ENCODE measurements at regions not wholly inside any gene's neighbourhood (a gene's known extent, or its start where the extent isn't known, plus 50 kb on each side); places are given as distances from the start of the nearest gene placed in this dataset.

DNA sequence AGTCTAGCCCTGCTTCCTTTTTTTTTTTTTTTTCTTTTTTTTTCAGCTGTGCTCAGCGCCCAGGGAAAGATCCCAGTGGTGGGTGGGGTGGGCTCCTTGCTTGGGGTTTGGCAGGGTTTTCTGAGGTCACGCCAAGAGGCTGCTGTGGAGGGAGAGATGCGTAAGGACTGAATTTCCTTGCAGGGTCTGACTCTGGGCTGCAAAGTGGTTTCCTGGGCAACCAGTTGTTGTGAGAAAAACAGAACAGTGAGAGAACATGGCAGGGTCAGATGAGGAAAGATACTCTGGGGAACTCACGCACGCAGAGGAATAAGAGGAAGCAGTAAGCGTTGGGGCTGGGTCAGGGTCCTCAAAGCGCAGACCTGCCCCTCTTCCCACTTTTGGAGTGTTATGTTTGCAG is 119.5 kb downstream of the IRF8 start:
- DNase-seq (ENCODE audit: low spot score): no peak

DNA sequence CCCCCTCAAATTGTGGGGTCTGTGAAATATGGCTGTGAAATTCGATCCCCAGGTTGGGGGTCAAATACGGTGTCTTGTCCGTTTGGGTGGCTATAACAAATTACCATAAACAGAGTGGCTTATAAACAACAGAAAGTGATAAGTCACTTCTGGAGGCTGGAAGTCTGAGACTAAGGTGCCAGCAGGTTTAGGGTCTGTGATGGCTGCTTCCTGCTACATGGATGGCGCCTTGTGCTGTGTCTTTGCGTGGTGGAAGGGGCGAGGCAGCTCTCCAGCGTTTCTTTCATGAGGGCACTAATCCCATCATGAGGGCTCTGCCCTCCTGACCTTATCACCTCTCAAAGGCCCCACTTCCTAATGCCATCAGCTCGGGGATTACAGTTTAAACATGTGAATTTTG is 120.0 kb downstream of the IRF8 start:
- no peak for DNase-seq (ENCODE audit: low spot score)

DNA sequence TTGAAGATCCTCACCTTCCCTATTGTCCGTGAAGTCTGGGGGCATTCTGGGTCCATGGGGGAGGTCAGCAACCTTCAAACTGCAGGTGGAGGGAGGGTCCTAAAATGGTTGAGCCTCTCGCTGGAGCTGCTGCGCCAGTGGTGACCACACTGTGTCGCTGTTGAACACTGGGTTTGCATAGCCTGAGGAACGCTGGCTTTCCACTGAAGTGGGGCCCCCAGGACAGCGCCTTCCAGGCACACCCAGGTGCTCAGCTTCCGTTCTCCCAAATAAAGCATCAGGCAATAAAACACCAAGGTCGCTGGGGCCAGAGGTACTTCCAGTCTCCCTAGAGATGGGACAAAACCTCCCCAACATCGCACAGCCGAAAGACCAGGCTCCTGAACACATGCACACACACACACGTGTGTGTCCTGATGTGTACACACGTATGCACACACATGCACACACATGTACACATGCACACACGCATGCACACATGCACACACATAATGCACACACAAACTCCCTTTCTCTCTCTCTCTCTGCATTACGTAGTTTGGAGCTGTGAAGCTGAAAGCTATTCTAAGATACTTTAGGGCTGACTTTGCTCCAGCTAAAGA is 120.6 kb downstream of the IRF8 start:
- DNase-seq (ENCODE audit: low spot score): no peak

DNA sequence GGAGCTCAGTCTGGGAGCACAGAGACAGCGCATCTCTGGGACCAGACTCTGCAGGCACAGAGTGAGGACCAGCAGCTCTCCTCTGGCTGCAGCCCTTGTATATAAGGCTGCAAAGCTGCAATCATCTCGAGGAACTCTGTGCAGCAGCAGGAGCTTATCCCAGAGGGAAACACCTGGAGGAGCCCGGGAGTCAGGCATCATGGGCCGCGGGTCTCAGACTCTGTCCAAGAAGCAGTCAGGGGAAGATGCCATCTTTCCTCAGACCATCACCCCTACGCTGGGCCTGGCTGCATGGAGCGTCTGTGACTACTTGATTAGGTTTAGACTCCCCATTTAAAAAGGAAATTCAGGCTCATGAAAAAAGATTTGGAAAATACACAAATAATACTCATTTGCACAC is 122.0 kb downstream of the IRF8 start:
- DNase-seq (ENCODE audit: low spot score): no peak

DNA sequence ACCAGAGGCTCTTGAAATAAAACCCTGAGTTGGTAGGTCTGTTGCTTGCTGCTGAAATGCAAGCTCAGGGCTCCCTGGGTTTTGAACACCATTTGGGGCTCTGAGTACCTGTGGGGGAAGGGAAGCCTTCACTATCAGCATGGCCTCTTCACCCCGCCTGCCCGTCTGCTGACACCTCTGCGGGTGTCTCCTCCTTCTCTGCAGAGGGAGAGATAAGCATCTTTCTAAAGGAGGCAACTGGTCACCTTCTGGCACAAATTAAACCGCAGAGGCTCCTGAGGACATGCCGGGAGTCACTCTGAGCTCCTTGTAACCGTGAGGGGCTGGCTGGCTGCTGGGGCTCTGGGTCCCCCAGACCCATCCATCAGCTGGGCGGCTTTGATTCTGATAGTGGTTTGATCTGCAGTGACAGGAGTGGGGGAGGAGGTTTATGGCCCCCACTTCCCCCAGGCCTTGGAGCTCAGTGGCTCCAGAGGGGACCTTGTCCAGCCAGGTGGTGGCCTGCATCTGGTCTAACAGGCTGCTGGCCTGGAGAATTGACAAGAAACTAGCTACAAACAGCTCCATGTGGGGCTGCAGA is 123.5 kb downstream of the IRF8 start:
- no peak for DNase-seq (ENCODE audit: low spot score)

DNA sequence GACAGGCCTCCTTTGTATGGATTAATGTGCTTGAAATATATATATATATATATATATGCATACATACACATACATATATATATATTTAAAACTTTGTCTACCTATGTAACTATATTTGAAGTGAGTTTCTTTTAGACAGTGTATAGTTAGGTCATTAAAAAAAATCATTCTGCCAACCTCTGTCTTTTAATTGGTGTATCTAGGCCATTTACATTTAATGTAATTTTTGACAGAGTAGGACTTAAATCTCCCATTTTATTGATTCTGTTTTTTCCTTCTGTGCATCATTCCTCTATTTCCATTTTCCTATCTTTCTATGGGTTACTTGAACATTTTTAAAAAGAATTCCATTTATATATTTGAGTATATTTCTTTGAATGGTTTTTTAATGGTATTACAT is 125.2 kb downstream of the IRF8 start:
- DNase-seq (ENCODE audit: low spot score): no peak

DNA sequence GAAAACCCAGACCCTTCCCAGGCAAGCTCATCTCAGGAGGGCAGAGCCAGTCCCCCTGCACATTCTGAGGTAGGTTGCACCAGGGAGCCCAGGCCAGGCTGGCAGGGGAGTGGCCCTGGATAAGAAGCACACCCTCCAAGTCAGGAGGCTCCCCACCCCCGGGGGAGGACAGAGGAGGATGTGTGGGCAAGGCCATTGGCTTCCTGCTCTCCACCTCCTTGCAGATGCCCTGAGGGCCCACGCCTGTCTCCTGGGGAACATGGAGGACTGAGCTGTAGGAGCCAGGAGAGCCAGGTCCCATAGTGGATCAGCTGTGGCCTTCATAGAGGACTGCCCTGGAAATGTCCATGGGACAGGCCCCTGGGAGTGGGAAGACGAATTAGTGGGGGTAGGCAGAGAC is 126.7 kb downstream of the IRF8 start:
- DNase-seq (ENCODE audit: low spot score): no peak

DNA sequence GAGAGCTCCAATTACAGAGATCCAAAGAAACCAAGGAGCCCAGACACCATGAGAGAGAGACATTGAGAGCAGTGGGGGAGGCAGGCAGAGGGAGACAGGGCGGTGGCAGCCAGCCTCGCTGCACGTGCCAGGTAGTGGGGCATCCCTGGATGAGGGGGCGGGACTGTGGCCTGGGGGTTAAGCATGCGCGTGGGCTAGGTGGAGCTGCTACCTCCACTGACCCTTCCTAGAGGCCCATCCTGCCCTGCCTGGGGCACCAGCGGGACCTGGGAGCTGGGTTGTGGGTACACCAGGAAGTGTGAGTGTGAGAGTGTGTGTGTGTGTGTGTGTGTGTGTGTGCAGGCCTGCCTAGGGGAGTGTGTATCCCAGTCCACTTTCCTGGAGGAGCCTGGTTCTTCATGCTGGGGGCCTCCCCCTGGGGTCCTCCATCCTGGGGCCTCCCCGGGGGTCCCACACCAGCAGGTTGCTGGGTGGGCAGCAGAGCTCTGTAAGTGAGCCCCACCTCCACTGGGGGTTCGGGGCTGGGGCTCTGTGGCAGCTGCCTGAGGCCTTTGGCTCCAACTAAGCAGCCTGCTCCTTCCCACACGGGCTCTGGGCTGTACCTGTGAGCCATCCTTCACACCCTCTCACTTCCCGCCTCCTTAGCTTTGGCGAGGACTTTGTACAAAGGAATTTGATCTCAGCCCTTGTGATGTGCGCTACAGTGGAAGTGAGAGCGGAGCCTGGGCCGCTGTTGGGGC is 127.4 kb downstream of the IRF8 start:
- DNase-seq (ENCODE audit: low spot score): no peak

DNA sequence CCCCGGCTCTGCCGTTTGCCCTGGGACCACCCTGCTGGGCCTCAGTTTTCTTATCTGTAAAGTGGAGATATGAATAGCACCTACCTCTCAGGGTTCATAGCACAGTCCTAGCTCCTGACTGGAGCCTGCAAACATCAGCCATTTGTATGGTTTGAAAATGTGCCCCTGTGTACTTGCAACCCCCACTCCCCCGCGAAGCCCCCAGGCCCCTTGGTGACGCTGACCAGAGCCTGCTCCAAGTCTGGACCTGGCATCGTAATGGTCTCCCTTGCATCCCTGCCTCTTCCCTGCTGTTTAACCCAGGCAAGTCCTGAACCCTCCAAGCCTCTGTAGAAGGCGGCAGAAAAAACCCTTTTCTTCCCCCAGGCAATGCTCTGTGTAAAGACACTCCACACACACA is 128.0 kb downstream of the IRF8 start:
- no peak for DNase-seq (ENCODE audit: low spot score)

DNA sequence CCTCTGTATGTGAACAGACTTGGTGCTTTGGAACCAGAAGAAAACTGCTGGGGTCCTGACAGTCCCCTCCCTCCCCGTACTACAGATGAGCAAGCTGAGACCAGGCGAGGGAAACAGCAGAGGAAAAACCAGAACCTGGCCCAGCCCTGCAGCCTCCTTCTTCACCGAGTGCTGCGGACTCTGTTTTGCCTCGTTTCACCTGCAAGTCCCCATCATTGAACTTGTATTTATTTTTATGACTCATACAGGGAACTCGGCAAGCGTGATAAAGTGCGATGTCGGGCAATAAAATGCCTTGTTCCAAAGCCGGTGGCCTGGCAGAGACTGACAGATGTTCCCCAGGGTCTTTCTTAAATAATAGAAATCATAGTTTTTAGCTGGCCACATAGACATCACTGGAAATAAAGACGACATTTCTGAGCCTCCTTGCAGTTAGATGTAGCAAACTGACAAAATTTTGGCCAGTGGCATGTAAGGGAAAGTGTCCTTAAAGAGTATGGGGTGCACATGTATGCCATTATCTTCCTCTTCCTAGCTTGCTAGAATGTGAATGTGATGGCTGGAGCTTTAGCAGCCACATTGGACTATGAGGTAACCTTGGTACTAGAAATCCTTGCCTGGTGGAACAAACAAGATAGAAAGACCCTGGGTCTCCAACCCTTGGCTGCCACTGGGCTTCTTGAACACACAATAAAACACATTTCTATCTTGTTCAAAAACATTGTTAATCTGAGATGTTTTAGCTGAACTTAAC is 128.6 kb downstream of the IRF8 start:
- DNase-seq (ENCODE audit: low spot score): no peak

DNA sequence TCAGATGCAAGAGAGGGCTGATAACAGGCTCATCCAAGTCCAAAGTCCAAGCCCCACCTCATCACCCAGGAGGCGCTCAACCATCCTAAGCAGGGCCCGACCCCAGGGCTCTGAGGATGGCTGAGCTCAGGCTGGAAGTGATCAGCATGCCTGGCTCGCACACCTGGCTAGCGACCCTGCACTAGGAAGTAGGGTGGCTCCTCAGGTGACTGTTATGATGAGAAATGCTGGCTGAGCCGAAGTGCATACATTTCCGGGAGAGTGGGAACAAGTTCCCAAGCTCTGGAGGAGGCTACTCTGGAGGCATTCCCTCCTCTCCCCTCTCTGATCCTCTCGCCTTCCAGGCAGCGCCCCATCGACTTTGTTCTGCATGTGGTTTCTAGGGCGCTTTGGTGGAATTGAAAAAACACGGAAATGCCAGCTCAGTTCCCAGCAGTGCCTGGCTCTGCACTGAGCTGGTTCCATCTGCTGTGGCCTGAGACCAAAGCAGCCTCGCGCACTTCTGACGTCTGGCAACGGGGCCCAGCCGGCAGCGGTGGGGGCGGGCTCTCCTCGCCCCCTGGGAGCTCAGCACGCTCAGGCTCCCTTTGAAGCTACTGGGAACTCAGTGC is 130.3 kb downstream of the IRF8 start:
- no peak for DNase-seq (ENCODE audit: low spot score)

DNA sequence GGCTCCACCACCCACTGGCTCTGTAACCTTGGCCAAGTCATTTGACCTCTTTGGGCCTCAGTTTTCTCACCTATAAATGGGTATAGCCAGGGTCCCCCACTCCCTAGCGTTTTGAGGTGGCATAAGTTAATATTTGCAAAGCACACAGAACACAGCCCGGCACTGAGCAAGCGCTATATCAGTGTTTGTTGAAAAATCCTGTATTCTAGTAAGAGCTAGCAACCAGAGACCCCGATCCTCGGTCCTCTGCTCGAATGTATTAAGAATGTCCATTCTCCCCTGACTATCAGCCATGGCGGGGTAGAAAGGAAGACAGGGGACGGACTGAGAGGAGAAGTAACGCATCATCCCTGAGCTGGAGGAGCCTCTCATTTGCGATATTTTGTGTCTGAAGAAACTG is 131.2 kb downstream of the IRF8 start:
- no peak for DNase-seq (ENCODE audit: low spot score)

DNA sequence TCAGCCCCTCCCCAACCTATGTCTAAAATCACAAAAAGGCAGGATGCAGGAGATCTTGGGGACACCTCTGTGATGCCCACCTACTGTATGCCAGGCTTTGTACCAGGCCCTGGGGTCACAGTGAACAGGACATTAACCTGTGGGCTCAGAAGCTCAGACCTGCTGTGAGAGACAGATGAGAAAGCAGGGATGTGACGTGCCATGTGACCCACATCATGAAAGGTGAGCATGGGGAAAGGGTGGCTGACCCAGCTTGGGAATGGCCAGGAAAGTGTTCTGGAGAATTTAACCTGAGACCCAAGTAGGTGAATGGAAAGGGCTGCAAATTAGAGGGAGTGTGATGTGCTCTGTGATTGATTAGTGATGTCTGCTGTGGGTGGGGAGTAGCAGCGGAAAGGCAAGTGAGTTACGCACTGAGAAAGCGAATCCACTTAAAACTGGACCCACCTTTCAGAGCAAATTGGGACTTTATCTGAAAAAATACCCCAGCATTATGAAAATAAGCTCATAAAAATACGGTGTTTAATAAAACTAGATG is 132.2 kb downstream of the IRF8 start:
- DNase-seq (ENCODE audit: low spot score): no peak

DNA sequence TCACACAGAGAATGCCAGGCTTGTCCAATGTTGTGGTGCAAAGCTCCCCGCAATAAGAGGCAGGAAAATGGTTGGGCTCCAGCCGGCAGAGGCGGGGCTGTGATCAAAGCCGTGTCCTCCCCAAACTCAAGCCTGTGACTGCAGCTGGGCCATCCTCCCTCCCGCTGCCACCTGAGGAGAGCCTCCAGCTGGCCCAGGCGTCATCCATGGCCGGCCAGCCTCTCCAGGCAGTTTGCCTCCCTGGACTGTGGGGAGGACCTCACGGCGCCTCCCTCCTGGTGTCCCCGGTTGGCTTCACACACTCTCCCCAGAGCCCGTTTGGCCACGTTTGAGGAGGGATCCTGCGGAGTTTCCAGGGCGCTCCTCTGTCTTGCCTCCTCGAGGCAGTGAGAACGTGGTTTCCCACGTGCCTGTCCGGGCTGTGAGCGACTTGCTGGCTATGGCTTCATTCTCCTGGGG is 134.1 kb downstream of the IRF8 start:
- no peak for DNase-seq (ENCODE audit: low spot score)

DNA sequence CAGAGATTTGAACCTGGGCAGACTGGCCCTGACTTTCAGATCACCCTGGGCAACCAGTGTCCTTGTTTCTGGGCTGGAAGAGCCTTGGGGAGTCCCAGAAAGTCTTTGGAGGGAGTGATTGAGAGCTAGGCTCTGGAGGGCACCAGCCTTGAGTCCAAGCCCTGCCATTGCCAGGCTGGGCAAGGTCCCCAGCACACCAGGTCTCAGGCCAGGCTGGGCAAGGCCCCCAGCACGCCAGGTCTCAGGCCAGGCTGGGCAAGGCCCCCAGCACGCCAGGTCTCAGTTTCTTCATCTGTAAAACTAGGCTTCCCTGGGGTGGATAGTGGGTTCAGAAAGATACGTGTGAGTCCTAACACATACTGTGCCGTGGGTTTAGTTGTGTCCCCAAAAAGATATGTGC is 135.0 kb downstream of the IRF8 start:
- DNase-seq (ENCODE audit: low spot score): no peak

DNA sequence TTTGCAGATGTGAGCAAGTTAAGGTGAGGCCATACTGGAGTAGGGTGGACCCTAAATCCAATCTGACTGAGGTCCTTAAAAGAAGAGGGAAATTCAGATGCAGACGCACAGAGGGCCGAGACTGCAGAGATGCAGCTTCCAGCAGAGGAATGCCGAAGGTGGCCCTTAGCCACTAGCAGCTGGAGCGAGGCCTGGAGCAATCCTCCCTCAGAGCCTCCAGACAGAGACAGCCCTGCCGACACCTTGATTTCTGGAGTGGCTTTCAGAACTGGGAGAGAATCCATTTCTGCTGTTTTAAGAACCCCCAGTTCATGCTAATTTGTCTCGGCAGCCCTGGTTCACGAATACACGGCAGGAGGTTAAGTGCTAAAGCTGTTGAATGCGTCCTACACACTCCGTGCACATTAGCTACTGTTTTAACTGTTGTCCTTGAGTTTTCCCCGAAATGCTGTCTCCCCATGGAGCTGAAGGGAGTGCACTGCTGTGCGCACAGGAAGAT is 135.5 kb downstream of the IRF8 start:
- no peak for DNase-seq (ENCODE audit: low spot score)

DNA sequence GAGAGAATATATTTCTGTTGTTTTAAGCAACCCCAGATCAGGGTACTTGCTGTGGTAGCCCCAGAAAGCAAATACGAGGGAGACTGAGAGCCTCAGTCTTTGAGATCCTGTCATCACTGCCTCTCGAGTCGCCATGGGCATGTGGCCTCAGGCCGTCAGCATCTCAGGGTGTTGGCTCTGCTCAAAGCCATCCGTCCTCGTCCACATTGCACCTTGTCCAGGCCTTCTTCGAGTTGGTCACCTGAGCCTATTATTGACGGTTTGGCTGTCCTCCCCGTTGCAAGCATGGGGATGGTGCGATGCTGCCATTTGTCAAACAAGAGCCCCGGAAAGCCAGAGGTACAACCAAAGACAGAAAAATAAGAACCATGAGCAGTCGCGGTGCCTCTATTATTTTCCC is 136.9 kb downstream of the IRF8 start:
- no peak for DNase-seq (ENCODE audit: low spot score)

DNA sequence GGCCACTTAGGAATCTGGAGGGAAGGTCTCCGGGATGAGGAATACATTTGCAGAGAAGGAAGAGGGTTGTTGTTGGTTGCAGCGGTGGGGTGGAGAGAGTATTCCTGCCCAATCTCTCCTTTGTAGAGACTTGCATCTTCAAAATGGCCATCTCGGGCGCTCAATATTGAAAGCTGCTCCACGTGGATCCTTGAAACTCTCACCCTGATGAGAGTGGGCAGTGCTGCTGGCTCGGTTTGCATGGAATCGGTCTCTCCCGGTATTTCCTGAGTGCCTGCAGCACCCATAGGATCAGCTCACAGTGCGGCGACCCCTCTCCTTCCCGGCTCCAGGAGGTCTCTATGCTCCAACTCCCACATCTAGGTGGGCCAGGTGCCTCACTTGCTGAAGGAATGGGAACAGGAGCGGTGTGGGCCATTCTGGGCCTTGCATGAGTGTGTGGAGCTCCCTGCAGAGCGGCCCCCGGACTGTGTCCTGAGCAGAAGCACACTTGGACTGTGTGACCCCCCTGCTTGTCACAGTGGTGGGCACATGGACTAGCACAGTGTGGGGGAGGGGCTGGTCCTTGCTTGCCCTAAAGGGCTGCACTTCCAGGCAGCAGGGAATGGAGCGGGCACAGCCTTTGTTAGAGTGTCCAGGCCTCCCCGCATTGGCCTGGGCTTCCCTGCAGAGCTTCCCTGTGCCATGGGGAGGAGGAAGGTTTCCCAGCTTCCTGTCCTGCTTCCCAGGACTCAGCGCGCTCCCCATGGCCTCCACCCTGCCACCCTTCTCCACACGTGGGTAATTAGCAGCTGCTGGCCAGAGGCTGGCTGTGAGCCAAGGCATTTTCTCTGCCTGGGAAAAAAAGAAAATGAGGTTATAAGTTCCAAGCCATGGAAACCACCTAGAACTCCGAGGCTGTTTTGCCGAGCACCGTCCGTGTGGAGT is 139.3 kb downstream of the IRF8 start:
- no peak for DNase-seq (ENCODE audit: low spot score)

DNA sequence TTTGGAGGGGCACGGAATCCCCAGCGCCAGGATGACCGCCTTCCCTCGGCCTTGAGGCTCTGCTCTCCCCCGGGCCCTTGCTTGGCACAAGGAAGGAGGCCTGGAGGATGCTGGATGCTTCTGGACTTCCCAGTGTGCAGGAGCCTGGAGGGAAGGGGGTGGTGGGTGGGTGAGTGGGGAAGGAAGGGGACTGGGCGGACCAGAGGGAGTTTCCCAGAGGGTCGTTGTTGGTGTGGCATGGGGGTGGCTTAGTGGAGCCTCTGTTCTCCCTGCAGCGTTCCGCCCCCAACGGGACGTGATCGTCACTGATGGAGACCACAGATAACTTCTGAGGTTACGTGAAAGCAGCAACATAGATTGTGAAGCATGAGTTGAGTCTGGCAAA is 140.0 kb downstream of the IRF8 start:
- no peak for DNase-seq (ENCODE audit: low spot score)

DNA sequence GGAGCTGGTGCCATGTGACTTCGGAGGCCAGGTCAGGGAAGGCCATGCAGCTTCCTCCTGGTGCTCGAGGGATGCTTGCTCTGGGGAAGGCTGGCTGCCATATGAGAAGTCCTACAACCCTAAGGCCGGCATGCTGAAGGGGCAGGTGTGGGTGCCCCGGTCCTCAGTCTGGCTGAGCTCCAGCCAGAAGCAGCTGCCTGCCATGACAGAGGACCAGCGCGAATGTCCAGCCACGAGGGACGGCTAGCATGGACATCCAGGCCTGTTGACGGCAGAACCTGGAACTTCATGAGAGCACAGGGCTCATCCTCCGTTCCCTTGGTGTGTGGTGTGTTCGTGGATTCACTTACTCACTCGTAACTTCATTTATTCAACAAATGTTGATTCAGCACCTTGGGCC is 140.6 kb downstream of the IRF8 start:
- no peak for DNase-seq (ENCODE audit: low spot score)

DNA sequence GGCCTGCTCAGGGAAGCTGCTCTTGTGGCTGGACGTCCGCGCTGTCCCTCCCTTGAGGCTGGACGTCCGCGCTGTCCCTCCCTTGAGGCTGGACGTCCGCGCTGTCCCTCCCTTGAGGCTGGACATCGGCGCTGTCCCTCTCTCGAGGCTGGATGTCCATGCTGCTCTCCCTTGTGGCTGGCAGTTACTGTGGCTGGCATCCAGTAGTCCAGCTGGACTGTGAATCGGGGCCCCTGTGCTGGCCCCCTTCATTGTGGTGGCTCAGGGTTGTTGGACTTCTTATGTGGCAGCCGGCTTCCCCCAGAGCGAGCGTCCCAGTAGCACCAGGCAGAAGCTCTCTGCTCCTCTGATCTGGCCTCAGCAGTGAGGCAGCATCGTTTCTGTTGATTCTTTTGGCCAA is 141.5 kb downstream of the IRF8 start:
- no peak for DNase-seq (ENCODE audit: low spot score)
